AG08395 (cell line): ENCODE measurements at regions not wholly inside any gene's neighbourhood (a gene's known extent, or its start where the extent isn't known, plus 50 kb on each side); places are given as distances from the start of the nearest gene placed in this dataset.
"Not testable (repeated sequence)": the region's sequence is repeated elsewhere in the genome, so short reads cannot be mapped to it uniquely, and the experiment has no call there.

Experiments
- DNase-seq: peaks from one replicate; pipeline ENCODE4 v3.0.0; 2012; ENCODE audit warnings: mixed read lengths, low spot score

DNA sequence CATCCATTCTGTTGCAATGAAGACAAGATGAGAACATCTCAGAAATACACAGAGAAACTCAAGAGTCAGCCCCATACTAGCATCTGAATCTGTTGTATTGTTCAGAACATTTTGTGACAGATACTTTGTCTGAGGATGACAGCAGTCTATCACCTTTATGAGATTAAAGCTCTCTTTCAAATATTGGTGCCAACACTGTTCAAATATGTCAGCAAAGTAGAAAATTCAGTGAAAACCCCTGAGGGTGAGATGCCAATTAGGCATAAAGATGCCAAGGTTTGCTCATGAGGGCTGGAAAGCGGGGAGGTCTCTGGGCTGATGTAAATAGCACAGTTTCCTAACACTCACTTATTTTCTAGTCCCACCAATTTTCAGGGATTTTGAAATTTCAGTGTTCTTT, 1054.2 kb upstream of the CRIM1 start:
- no peak for DNase-seq

DNA sequence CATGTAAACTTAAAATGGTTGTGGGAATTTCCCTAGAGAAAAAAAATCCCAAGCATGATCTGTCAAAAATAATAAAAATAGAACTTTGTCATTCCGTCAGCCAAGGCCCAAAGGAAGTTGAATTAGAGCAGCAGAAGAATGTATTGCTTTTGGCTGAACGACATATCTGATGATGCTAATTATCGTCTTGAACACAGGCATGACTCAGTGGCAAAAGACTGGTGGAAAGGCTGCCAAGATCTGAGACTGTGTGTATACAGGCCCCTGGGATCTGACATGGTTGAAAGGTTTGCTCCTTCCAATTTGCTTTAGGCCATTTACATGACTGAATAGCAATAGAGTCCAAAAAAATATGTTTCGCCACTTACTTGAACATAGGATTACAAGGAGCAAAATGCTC, 1057.1 kb upstream of the CRIM1 start:
- DNase-seq, result no peak

DNA sequence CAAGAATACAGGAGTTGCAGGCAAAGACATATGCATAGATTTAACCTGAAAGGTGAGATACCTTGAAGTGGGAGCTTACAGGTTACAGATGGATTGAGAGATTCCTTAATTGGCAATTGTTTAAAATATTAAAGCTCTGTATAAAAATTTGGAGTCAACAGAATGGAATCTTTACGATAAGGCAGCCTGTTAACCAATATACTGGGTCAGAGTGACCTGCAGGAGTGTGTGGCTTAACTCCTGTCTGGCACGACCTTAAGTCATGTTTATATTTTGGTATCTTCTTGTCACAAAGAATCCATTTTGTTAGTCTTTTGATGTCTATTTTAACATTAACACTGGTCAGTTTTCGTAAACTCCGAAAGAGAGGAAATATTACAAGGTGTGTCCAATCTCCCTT, 1058.2 kb upstream of the CRIM1 start:
- no peak for DNase-seq

DNA sequence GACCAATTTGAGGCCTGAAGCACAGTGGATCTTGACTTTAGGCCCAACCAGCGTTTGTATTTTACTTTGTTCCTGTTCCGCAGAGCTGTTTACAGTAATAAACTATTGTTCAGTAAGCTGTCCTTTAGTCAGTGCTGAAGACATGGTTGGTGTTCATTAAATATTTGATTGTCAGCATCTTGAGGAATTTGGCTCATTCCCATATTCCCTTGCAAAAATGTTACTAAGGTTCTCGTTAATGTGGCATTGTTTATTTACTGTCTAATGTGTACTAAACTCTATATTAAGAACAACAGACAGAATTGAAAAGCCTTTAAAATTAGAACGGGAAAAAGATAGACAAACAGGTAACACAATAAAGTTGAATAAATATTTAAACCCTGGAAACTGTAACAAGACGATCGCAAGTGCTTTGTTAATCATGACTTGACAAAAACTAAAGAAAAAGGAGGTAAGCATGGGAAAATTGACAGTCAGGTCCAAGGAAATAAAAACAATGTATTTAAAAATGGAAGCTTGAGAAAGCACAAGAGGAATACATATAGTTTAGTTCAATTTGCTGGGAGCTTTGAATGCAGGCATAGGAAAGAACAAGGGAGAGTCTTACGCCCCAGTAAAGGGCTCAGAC, 1060.8 kb upstream of the CRIM1 start:
- no peak for DNase-seq

DNA sequence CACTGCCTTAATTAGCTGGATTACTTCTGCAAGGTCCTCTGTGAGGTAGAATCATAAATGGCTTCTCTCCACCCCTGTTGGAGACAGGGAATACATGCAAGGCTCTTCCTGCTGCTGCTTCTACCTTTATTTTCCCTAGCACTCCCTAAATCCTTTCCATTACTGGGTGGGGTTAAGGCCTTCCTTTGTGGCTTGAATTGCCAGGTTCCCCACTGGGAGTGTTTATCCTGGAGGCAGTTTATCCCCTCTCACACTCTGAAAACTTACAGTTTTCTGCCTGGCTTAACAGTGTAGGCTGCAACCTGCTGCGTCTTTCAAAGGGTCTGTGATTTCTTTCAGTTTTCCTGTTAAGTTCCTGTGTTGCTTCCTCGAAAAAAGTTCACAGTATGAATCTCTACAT, 1062.3 kb upstream of the CRIM1 start:
- DNase-seq, result no peak

DNA sequence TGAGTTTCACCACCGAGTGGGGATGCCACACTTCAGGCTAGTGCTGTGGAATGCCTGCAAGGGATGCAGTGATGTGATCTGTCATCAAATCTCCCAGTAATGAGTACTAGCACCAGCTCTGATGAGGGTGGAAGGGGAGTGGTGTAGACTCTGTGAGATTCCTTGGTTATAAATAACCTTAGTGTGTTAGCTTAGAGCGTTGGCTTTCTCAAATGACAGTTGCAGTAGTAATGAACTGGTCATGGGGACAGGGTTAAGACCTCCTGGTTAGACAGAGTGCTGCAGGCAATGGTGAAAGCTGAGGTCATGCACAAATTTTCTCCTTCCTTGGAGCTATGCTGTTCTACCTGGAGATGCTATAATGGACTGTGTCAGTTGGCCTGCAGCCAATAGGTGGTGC, 1063.4 kb upstream of the CRIM1 start:
- DNase-seq, result no peak

DNA sequence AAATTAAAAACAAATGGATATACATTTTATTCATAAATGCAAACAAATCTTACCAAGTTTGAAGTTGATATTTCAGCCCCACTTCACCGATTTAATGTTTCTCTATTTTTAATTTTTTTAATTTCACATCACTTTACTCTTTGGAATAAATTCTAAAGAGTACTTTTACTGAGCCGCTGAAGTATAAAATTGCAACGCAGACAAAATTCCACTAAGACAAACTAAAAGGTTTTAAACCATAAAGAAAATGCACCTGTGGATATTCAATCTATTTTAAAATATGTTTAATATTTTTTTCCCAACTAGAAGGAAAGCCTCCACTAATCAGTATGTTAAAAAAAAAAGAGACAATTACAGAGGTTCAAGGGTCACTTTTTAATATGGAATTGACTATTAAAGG, 1073.9 kb upstream of the CRIM1 start:
- DNase-seq, result no peak

DNA sequence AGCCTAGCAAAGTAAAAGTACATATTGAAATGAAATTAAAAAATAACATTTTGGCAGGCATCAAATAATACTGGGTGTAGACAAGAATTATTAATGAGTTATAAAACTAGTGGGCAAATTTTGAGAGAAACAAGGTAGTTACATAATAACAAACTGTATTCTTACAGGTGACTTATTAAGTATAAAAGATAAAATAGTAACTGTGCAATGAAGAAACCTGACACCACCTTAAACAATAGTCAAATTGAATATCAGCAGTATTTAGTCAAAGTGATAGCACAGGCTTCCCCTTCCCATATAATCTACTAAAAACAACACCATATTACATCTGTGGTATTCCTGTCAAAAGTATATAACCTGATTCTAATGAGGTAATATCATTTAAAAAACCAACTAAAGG, 1099.8 kb upstream of the CRIM1 start:
- no peak for DNase-seq

DNA sequence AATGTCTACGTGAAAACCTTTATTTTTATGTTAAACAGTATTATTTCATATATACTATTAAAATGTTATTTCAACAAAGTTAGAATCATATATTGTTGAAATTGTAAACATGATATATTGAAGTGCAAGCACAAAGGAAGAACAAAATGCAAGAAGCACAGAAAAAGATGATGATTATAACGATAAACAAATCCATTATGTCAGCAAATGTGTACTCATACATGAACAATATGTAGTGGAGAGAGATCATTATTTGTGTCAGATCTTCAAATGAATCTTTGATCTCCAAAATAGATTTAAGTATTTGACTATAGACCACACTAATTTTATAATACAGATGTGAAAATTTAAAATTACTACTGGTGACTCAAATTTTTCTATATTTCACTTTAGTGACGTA, 1104.4 kb upstream of the CRIM1 start:
- no peak for DNase-seq

DNA sequence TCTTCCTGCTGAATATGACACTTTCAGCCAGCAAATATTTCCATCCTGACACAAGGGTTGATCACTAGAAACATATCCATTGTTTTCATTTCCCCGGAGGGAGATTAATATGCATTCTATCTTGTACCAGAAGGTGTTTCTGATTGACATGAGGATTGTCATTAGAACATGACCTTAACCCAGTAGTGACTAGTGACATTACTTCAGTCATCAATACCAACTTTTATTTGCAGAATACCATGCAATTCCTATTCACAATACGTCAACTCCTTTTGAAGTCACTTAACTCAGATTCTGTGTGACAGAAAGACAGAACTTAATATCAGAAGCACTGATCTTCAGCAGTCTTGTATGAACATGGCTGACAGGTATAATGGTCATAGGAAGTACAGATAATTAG, 1108.9 kb upstream of the CRIM1 start:
- no peak for DNase-seq

DNA sequence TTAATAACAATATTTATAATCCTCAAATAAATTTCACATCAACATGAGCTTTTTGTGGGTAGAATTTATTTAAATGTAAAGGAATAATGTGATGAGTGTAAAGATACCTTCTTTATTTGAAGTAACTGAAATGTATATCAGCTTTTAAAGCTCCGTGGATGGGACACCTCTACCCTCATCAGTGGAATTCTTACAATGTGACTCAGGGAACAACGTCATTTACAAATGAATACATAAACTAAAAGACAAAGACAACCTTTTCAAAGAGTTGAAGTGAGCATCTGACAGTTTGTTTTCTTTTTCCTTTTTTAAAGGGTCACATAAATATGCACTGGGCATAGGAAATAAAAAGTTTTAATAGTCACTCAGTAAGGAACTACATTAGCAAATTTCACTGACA, 1127.0 kb upstream of the CRIM1 start:
- no peak for DNase-seq

DNA sequence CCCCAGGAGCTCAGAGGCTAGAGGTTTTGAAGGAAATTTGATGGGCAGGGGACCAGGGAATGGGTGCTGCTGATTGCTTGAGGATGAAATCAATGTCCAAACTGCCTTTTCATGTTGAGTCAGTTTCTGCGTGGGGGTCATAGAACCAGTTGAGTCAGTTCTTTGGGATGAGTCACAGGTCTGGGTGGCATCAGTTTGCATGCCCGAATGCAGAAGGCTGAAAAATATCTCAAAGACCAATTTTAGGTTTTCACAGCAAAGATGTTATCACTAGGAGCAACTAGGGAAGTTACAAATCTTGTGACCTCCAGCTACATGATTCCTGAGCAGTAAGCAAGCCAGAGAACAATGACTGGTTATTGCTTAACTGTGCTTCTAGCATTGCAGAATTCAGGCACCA, 1135.1 kb upstream of the CRIM1 start:
- no peak for DNase-seq

DNA sequence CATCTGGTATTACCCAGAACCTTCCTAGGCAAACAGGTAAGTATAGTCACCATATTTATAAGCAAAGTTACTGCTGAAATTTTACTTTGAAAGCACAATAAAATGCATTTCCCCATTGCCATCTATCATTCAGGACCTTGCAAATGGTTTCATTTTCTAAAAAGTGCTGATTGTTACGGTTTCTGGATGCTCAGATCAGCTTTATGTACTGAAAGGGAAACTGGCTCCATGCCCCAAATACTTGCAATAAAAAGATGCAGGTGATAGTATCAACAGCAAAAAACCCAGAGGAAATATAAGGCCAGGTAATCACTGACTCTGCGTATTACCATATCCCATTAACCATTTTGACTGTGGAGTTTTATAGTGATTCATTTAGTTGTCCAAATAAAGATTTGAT, 1150.7 kb upstream of the CRIM1 start:
- DNase-seq, result no peak

DNA sequence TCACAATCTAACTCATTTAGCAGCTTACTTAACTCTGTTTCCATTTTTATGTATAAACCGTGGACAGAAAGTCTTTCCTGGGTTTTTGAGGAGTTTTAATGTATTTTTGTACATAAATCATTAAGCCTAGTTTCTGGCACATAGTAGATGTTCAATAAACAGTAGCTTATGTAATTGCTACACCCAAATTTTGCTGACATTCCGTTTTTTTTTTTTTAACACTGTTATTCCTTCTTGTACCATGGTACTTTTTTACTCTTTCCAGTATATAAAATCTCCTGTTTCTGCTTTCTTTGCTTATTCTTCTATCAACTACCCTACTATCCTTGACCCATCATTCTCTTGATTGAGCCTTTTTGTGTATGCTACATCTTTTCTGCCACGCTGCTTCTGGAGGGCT, 1151.3 kb upstream of the CRIM1 start:
- DNase-seq, result no peak

DNA sequence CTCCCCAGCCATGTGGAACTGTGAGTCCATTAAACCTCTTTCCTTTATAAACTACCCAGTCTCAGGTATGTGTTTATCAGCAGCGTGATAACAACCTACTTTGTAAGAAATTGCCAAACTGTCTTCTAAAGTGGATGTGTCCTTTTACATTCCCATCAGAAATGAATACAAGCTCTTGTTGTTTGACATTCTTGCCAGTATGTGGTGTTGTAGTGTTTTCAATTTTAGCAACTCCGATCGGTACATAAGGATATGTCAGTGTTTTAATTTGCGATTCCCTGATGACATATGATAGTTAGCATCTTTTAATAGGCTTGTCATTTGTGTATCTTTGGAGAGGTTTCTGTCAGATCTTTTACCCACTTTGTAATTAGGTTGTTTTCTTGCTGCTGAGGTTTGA, 1156.3 kb upstream of the CRIM1 start:
- DNase-seq, result no peak

DNA sequence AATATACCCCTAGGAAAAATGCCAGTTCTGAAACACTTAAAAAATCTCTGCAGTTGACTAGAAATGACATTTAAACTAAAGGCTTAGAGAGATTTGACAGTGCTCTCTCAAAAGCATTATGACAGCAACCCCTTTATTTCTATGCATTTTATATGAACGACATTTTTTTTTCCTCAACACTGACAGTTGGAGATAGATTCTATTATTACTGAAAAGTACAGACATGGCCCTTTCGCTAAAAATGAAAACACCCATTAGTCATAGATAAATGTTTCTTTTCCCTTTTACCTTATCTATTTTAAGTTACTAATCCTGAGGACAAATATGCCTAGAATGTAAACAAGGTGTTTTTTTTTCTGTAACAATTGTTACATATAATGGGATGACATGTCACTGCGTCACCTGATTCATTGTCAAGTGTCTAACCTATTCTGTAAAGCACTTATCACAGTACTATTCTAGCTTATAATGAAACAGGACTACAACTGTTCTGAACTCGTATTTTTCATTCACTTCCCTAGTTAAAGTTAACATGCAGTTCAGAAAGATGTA, 1169.6 kb upstream of the CRIM1 start:
- DNase-seq, result no peak

DNA sequence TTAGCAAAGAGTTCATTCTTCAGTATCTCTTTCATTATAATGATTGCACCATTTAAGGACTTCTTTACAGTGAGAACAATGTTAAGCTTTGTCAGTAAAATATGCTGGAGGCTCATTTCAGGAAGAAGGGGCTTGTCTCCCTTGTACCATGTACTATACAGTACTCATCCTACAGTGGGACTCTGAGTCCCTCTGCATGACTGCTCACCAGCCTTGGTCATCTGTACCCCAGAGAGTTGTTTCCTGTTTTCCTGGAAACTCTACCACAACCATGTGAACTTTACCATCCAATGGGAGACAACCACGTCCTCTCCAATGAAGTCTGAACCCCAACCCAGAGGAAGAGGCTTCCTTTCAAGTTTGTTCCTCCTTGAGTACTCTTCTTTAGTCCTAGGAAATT, 1171.1 kb upstream of the CRIM1 start:
- no peak for DNase-seq

DNA sequence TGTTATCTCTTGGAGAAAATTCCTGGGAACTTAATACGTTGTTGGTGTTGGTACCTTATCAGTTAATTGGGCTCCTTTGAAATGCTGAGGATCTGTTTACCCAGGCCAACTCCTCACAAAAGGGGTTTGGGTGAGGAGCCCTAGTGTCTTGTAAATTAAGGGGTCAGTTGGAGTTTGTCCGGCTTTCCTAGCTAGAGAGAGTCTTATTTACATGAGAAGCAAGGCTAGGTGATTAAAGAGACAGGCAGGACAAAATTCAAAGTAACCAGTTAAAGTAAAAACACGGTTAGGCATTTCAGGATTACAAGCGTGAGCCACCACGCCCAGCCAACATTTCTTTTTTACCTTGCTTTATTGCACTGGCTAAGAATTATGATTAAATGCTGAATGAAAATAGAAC, 1178.9 kb upstream of the CRIM1 start:
- DNase-seq, result not testable (repeated sequence)

DNA sequence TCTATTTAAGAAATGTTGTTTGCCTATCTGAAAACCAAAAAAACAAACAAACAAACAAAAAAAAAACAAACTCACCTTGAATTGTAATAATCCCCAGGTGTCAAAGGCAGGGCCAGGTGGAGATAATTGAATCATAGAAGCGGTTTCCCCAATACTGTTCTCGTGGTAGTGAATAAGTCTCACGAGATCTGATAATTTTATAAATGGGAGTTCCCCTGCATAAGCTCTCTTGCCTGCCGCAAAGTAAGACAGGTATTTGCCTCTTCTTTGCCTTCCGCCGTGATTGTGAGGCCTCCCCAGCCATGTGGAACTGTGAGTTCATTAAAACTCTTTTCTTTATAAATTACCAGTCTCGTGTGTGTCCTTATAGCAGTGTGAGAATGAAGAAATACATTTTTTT, 1180.7 kb upstream of the CRIM1 start:
- no peak for DNase-seq

DNA sequence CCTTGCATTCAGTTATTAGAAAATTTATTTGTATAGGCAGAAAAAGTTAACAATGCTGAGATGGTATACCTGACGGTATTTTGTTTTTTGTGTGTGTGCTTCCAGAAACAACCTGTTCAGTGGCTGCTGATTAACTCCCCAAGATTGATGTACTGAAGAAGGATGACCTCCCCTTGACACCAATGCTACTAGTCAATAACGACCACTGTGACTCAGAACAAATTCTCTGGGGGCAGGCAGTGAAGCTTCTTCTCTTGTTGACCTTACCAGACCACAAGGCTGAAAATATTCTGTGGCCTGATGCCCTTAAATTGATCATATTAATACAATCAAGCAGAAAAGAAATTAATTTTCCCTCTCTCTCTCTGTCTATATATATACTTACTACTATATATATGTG, 1182.9 kb upstream of the CRIM1 start:
- no peak for DNase-seq

DNA sequence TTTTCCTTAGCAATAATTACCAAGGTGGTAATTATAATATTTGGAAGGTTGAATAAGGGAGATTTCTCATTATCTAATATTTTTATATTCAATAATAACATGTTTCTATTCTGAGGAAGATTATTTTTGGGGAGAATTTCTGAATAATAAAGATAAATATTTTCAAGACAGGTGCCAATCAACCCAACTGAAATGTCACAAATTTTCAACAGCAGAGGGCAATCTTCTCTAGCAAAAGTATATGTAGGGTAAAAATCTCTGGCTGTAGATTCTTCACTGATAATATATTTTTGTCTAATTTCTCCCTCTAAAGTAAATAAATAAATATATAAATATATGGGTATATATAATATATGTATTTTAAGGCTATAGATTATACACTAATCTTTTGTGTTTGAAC, 1187.2 kb upstream of the CRIM1 start:
- DNase-seq, result no peak

DNA sequence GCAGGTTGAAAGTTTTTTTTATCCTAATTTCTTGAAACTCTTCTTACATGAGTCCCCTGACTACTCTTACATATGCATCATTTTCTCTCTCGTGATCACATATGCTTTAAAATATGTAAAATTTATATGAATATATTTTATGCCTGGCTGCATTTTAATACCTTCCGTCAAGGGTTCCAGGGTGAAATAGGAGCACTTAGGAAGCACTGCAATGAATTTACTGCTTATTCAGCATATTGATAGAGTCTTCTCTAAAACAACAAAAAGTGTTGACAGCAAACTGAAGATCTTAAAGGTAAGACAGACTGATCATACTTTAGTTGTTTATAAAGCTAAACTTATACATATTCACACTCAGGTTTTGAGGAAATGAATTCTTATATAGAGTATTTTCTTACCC, 1191.6 kb upstream of the CRIM1 start:
- no peak for DNase-seq

DNA sequence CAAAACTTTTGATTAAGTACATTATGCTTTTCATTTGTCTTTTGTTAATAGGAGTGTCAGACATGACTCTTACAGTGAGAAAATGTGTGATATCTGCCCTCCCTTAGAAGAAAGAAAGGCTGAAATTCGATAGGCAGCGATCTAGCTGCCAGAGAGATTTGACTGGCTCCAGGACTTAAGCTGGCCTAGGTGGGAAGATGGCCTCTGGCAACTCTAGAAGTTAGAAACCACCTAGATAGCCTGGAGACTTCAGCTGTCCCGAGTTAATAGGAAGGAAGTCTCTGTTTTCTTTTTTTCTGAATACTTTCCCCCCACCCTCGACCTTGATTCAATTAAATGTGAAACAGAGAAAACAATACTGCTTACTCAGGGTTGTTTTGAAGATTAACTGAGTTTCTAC, 1194.7 kb upstream of the CRIM1 start:
- no peak for DNase-seq

DNA sequence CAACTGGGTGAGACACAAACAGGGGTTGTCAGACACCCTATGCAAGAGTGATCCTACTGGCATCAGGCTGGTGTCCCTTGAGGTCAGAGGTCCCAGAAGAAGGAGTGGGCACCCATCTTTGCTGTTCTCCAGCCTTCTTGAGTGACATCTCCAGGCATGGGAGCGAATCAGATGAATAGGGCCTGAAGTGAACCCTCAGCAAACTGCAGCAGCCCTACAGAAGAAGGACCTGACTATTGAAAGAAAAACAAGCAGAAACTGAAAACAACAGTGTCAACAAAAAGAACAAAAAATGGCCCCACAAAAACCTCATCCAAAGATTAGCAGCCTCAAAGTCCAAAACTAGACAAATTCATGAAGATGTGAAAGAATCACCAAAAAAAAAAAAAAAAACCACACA, 1229.7 kb upstream of the CRIM1 start:
- no peak for DNase-seq

DNA sequence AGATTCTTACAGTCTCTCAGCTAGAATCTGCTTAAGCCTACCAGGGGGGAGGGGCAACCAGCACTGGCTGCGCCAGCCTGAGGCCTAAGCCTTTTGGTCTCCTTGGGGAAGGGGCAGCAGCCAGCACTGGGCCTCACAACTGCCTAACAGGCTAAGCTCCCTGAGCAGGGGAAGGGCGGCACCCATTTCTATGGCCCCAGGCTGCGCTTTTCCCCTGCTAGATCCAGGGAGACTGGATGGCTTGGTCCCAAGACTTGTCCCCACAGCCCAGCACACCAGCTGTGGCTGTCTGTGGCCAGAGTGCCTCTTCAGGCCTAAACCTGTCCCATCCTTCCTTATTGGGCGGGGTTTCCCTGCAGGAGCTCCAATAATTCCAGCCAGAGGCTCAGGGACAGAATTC, 1230.3 kb upstream of the CRIM1 start:
- no peak for DNase-seq
